IMR-90 (cell line): ENCODE measurements at regions not wholly inside any gene's neighbourhood (a gene's known extent, or its start where the extent isn't known, plus 50 kb on each side); places are given as distances from the start of the nearest gene placed in this dataset.

Experiments
- ATAC-seq: fragments of 200-7000 bp; cut with Tn5 transposase; 2 replicates; pipeline ENCODE4 v1.9.1; 2020; ENCODE audit warnings: low read depth, mild to moderate bottlenecking, moderate library complexity
- BruUV-seq: library from RNA; stranded (reverse); fragments of 400-500 nt; replicated peaks from 2 replicates; lab custom pipeline; 2021; lab: Mats Ljungman, UMichigan
- CTCF ChIA-PET: fragments of 300-600 bp; formaldehyde crosslinking; extraction: SDS; loops from one replicate; lab custom pipeline; 2021; ENCODE audit warnings: antibody characterized with exemption; lab: Yijun Ruan, JAX
- POLR2A ChIA-PET: fragments of 300-600 bp; sonication (Branson Sonifier 250); formaldehyde crosslinking; loops from one replicate; lab custom pipeline; 2022; ENCODE audit warnings: antibody characterized with exemption; ENCODE audit not compliant: unreplicated experiment; lab: Charles Lee
- DNase-seq: peaks from one replicate; pipeline ENCODE4 v3.0.0; 2013
- H2AFZ ChIP-seq: replicated peaks from 2 replicates; pipeline ENCODE3; 2013; ENCODE audit warnings: low read length, mild to moderate bottlenecking; ENCODE audit not compliant: poor library complexity
- H2AK5ac ChIP-seq: 2 replicates; pipeline ENCODE4 v1.6.1; 2013; ENCODE audit warnings: low read depth, low read length, inconsistent platforms
- H2AK9ac ChIP-seq: replicated peaks from 2 replicates; pipeline ENCODE3; 2013; ENCODE audit warnings: mild to moderate bottlenecking, low read depth, low read length, moderate library complexity; ENCODE audit not compliant: poor library complexity
- H2BK120ac ChIP-seq: 2 replicates; pipeline ENCODE4 v1.6.1; 2013; ENCODE audit warnings: low read depth, low read length, inconsistent platforms
- H2BK15ac ChIP-seq: 3 replicates; pipeline ENCODE4 v1.6.1; 2013; ENCODE audit warnings: low read depth, low read length, inconsistent platforms
- H2BK20ac ChIP-seq: 2 replicates; pipeline ENCODE4 v1.6.1; 2013; ENCODE audit warnings: low read depth, mild to moderate bottlenecking, inconsistent platforms, low read length, moderate library complexity
- H2BK5ac ChIP-seq: 2 replicates; pipeline ENCODE4 v1.6.1; 2013; ENCODE audit warnings: mild to moderate bottlenecking, low read depth, low read length, inconsistent platforms; ENCODE audit not compliant: poor library complexity, severe bottlenecking
- H3K14ac ChIP-seq: replicated peaks from 2 replicates; pipeline ENCODE4 v1.6.1; 2013; ENCODE audit warnings: low read depth, low read length, inconsistent platforms
- H3K18ac ChIP-seq: 2 replicates; pipeline ENCODE4 v1.6.1; 2013; ENCODE audit warnings: low read depth, low read length, control low read depth
- H3K23ac ChIP-seq: 2 replicates; pipeline ENCODE4 v1.6.1; 2013; ENCODE audit warnings: low read depth, low read length, inconsistent platforms
- H3K27ac ChIP-seq: 2 replicates; pipeline ENCODE4 v1.5.1; 2013; ENCODE audit warnings: mild to moderate bottlenecking, control low read depth, low read length; ENCODE audit not compliant: insufficient read depth
- H3K27me3 ChIP-seq: 2 replicates; pipeline ENCODE4 v1.6.1; 2013; ENCODE audit warnings: low read length; ENCODE audit not compliant: control insufficient read depth, insufficient read depth
- H3K36me3 ChIP-seq: 2 replicates; pipeline ENCODE4 v1.6.1; 2013; ENCODE audit warnings: low read length, mixed read lengths; ENCODE audit not compliant: control insufficient read depth, insufficient read depth
- H3K4ac ChIP-seq: 2 replicates; pipeline ENCODE4 v1.6.1; 2013; ENCODE audit warnings: low read depth, low read length, inconsistent platforms
- H3K4me1 ChIP-seq: 2 replicates; pipeline ENCODE4 v1.6.1; 2013; ENCODE audit warnings: low read length, mixed read lengths; ENCODE audit not compliant: control insufficient read depth, insufficient read depth
- H3K4me2 ChIP-seq: 2 replicates; pipeline ENCODE4 v1.6.1; 2013; ENCODE audit warnings: low read depth, mild to moderate bottlenecking, control low read depth, low read length, moderate library complexity
- H3K4me3 ChIP-seq: 2 replicates; pipeline ENCODE4 v1.5.1; 2013; ENCODE audit warnings: low read depth, mild to moderate bottlenecking, control low read depth, low read length, moderate library complexity; ENCODE audit not compliant: insufficient read depth
- H3K56ac ChIP-seq: 2 replicates; pipeline ENCODE4 v1.6.1; 2013; ENCODE audit warnings: low read length, inconsistent platforms; ENCODE audit not compliant: insufficient read depth; ENCODE audit errors: extremely low read depth
- H3K79me1 ChIP-seq, 2 experiments: 2 replicates each; pipeline ENCODE4 v1.6.1; 2013; ENCODE audit warnings: low read length in 2 of 2, inconsistent platforms in 1 of 2, low read depth in 1 of 2
- H3K9ac ChIP-seq: 2 replicates; pipeline ENCODE4 v1.6.1; 2013; ENCODE audit warnings: low read depth, low read length, control low read depth
- H3K9me1 ChIP-seq: 2 replicates; pipeline ENCODE4 v1.6.1; 2013; ENCODE audit warnings: low read length, inconsistent platforms; ENCODE audit not compliant: insufficient read depth
- H3K9me3 ChIP-seq: 2 replicates; pipeline ENCODE4 v1.6.1; 2013; ENCODE audit warnings: low read length; ENCODE audit not compliant: control insufficient read depth, insufficient read depth
- H4K20me1 ChIP-seq: 2 replicates; pipeline ENCODE4 v1.6.1; 2013; ENCODE audit warnings: low read length, inconsistent platforms; ENCODE audit not compliant: insufficient read depth
- H4K5ac ChIP-seq: 2 replicates; pipeline ENCODE4 v1.6.1; 2013; ENCODE audit warnings: mild to moderate bottlenecking, low read depth, low read length, control low read depth
- H4K8ac ChIP-seq, 2 experiments: 2 replicates each; pipeline ENCODE4 v1.6.1; 2013; ENCODE audit warnings: low read depth in 2 of 2, low read length in 2 of 2, control low read depth in 1 of 2, inconsistent platforms in 1 of 2
- H4K91ac ChIP-seq: 2 replicates; pipeline ENCODE4 v1.6.1; 2013; ENCODE audit warnings: low read depth, low read length, inconsistent platforms; ENCODE audit not compliant: insufficient read depth
- CEBPB ChIP-seq: IDR thresholded peaks from 2 replicates; pipeline ENCODE4 v1.6.1; 2012; ENCODE audit warnings: low read depth, low read length, improper control_type of control experiment
- CHD1 ChIP-seq: IDR thresholded peaks from 2 replicates; pipeline ENCODE4 v1.6.1; 2012; ENCODE audit warnings: low read depth, low read length, improper control_type of control experiment
- FOS ChIP-seq: fragments of 150-350 bp; IDR thresholded peaks from 2 replicates; pipeline ENCODE4 v1.6.1; 2016; ENCODE audit warnings: low read depth, low read length
- MAZ ChIP-seq: IDR thresholded peaks from 2 replicates; pipeline ENCODE4 v1.6.1; 2012; ENCODE audit warnings: low read depth, mild to moderate bottlenecking, low read length, improper control_type of control experiment, moderate library complexity, borderline replicate concordance
- NFE2L2 ChIP-seq: fragments of 150-350 bp; IDR thresholded peaks from 2 replicates; pipeline ENCODE4 v1.6.1; 2016; ENCODE audit warnings: low read depth, mild to moderate bottlenecking, low read length
- RCOR1 ChIP-seq: IDR thresholded peaks from 2 replicates; pipeline ENCODE4 v1.6.1; 2012; ENCODE audit warnings: mild to moderate bottlenecking, low read length, improper control_type of control experiment; ENCODE audit not compliant: insufficient replicate concordance
- RFX5 ChIP-seq: IDR thresholded peaks from 2 replicates; pipeline ENCODE4 v1.8.0; 2012; ENCODE audit warnings: low read depth, mild to moderate bottlenecking, low read length, moderate library complexity
- WGBS, 2 experiments: methylation state at CpG; one replicate each; pipeline versions ENCODE4 v1.1.5 to v1.1.7; 2013; ENCODE audit warnings: missing lambda C conversion rate in 2 of 2; ENCODE audit not compliant: insufficient read length in 1 of 2; ENCODE audit errors: extremely low coverage in 2 of 2; 5-methylcytosine and 5-hydroxymethylcytosine counted together
- dilution Hi-C: fragments of 300-500 bp; cut with HindIII; formaldehyde crosslinking; loops from one replicate; pipeline ENCODE4 v1.14.3; 2018; ENCODE audit warnings: low sequenced_read_pairs; ENCODE audit not compliant: unreplicated experiment
- in situ Hi-C: fragments of 300-500 bp; cut with MboI; formaldehyde crosslinking; loops from 3 replicates; pipeline ENCODE4 v1.14.3; 2019; ENCODE audit warnings: low sequenced_read_pairs, inconsistent platforms, mixed read lengths
- intact Hi-C: fragments of 100-400 bp; cut with micrococcal nuclease; formaldehyde crosslinking; loops from 2 replicates; pipeline ENCODE4 v1.10.0; 2022
- TF ChIP-seq, protein P1 (sequence below): fragments of 150-350 bp; IDR thresholded peaks from 2 replicates; pipeline ENCODE4 v1.6.1; 2017; ENCODE audit warnings: mild to moderate bottlenecking, antibody characterized with exemption, low read length, low read depth
- TF ChIP-seq, protein P2 (sequence below): fragments of 150-350 bp; IDR thresholded peaks from 2 replicates; pipeline ENCODE4 v1.6.1; 2016; ENCODE audit warnings: low read depth, mild to moderate bottlenecking, low read length, moderate library complexity, borderline replicate concordance

DNA sequence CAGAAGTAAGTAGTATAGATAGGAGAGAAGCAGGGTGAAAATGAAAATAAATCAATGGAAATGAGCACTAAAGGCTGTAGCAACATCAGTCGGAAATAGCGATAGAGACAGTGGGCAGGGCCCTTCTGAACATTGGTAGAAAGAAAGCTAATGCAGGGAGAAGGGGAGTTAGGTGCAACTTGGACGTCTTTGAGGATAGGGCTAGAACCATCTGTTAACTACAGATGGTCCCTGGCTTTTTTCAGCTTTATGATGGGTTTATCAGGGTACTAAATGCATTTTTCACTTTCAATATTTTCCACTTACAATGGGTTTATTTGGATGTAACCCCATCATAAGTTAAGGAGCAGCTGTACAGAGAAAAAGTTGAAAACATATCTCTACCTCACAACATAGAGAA is 72.8 kb upstream of the CNR1 start:
- Histone ChIP-seq H4K91ac (no peak overlapping the region), H3K9ac (no peak overlapping the region), H4K8ac (no peak overlapping the region), H3K4me2 (no peak overlapping the region), H3K27me3 (no peaks in the 10 kb centered on the region), H2AFZ (no peak overlapping the region), H2BK5ac (no peak overlapping the region), H2AK5ac (no peak overlapping the region), H3K79me1 (no peaks in the 10 kb centered on the region), H3K4ac (no peak overlapping the region), H3K4me1 (no peaks in the 10 kb centered on the region), H2BK15ac (no peak overlapping the region), H3K56ac (no peak overlapping the region), H2BK20ac (no peak overlapping the region), H3K36me3 (no peaks in the 10 kb centered on the region), H3K9me3 (no peaks in the 10 kb centered on the region), H3K4me3 (no peak overlapping the region), H2AK9ac (no peak overlapping the region), H3K27ac (no peak overlapping the region), H3K14ac (no peak overlapping the region), H3K9me1 (no peaks in the 10 kb centered on the region), H3K23ac (no peak overlapping the region), H2BK120ac (no peak overlapping the region), H3K18ac (no peak overlapping the region), H4K20me1 (no peaks in the 10 kb centered on the region), H4K5ac (no peak overlapping the region)
- ChIA-PET POLR2A (no interaction called here), CTCF (no interaction called here)
- WGBS, 2 experiments: no CpG with 5 or more reads among the region's 3 CpGs
- DNase-seq: no peak
- intact Hi-C loops (no loop called here), in situ Hi-C loops (no loop called here), dilution Hi-C loops (no loop called here)
- BruUV-seq: no TSS peak
- no peak for ATAC-seq
- TF ChIP-seq, protein P1, sequence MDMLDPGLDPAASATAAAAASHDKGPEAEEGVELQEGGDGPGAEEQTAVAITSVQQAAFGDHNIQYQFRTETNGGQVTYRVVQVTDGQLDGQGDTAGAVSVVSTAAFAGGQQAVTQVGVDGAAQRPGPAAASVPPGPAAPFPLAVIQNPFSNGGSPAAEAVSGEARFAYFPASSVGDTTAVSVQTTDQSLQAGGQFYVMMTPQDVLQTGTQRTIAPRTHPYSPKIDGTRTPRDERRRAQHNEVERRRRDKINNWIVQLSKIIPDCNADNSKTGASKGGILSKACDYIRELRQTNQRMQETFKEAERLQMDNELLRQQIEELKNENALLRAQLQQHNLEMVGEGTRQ: no peak
- TF ChIP-seq RFX5 (no peak), CHD1 (no peak), RCOR1 (no peak), MAZ (no peak), FOS (no peak), CEBPB (no peak), NFE2L2 (no peak)
- TF ChIP-seq, protein P2, sequence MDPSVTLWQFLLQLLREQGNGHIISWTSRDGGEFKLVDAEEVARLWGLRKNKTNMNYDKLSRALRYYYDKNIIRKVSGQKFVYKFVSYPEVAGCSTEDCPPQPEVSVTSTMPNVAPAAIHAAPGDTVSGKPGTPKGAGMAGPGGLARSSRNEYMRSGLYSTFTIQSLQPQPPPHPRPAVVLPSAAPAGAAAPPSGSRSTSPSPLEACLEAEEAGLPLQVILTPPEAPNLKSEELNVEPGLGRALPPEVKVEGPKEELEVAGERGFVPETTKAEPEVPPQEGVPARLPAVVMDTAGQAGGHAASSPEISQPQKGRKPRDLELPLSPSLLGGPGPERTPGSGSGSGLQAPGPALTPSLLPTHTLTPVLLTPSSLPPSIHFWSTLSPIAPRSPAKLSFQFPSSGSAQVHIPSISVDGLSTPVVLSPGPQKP: no peak
